ENCODE measurements at regions not wholly inside any gene's neighbourhood (a gene's known extent, or its start where the extent isn't known, plus 50 kb on each side); places are given as distances from the start of the nearest gene placed in this dataset.

GRCh38 chr11:76257074-76257719 lies 50.9 kb upstream of the WNT11 start:
- TF ChIP-seq CTCF (IDR thresholded peaks at IDR 0.05) (no peak), POLR2A (IDR thresholded peaks at IDR 0.05) (no peak)
- H3K4me1 ChIP-seq = no peaks in the 10 kb centered on the region

GRCh38 chr11:76256448-76256847 lies 50.1 kb upstream of the WNT11 start:
- TF ChIP-seq CTCF (IDR thresholded peaks at IDR 0.05) (no peak), POLR2A (IDR thresholded peaks at IDR 0.05) (no peak)

More at GRCh38 chr11:76257074-76257719, 50.9 kb upstream of the WNT11 start:
- DNase-seq = no peak
- intact Hi-C loops (cut with DNase I; ENCODE audit: low total_unique reads) = no loop called here
- H3K27me3 ChIP-seq = no peaks in the 10 kb centered on the region
- H3K36me3 ChIP-seq = no peaks in the 10 kb centered on the region
- no peaks in the 10 kb centered on the region for H3K9me3 ChIP-seq
- H3K4me3 ChIP-seq = no peak overlapping the region
- no peak overlapping the region for H3K27ac ChIP-seq

More at GRCh38 chr11:76256448-76256847, 50.1 kb upstream of the WNT11 start:
- no peak for DNase-seq
- no peak overlapping the region for H3K4me3 ChIP-seq
- no peaks in the 10 kb centered on the region for H3K36me3 ChIP-seq
- no peaks in the 10 kb centered on the region for H3K9me3 ChIP-seq
- H3K27me3 ChIP-seq = no peaks in the 10 kb centered on the region
- H3K27ac ChIP-seq = no peak overlapping the region
- H3K4me1 ChIP-seq = no peaks in the 10 kb centered on the region
- intact Hi-C loops (cut with DNase I; ENCODE audit: low total_unique reads) = no loop called here
